Stimulated activated CD4-positive, alpha-beta T cell treated with anti-CD3 and anti-CD28 coated beads, Interleukin-1b, Interleukin-23, amount 100 ng/mL, for 4 hours (primary cell): ENCODE measurements at regions not wholly inside any gene's neighbourhood (a gene's known extent, or its start where the extent isn't known, plus 50 kb on each side); places are given as distances from the start of the nearest gene placed in this dataset.

Experiments used
- DNase-seq, 2 donors: peaks; one replicate each; pipeline ENCODE4 v3.0.0-alpha.2; 2020; ENCODE audit warnings: low read depth in 2 of 2

DNA sequence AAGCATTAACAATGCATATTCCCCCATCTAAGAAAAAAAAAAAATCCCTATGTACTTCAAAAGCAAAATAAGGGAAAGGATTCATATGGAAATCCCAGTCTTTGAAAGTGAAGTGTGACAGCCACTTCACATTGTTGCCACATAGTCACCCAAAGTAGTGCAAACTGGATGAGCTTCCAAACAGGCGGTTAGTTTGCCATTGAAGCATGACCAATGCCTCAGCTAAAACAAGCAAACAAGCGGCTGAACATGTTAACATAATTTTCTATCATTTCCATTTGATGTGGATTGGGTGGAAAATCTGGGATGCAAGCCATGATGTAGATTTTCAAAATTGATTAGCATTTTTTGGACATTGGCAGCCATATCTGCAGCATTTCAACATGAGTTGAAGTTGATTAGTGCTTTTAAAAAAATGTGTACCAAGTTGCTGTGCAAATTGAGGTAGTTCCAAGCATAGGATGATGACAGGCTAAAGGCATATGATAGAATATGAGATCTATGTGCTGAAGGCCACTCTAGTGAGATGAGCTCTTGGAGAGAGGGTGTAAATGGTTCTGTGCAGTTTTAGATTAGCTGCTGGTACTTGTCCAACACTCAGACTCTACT is 405.2 kb downstream of the NR2F2 start:
- no peak for DNase-seq

DNA sequence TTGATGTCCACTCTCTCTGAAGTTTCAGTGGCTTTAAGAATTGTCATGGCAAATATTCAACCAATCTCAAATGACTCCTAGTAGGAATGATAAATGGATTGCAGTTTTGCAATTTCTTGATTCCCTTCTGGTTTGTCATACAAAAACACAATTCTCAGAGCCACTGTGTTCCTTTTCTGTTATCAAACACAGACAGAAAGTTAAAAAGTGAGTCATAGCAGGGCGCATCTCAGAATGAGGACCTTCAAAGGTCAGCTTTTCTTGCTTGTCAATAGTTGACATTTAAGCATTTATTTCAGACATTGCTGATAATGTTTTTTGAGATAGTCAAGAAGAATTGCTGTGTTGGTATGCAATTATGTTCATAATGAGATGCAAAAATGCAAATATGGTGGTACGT is 405.9 kb downstream of the NR2F2 start:
- DNase-seq, result no peak

DNA sequence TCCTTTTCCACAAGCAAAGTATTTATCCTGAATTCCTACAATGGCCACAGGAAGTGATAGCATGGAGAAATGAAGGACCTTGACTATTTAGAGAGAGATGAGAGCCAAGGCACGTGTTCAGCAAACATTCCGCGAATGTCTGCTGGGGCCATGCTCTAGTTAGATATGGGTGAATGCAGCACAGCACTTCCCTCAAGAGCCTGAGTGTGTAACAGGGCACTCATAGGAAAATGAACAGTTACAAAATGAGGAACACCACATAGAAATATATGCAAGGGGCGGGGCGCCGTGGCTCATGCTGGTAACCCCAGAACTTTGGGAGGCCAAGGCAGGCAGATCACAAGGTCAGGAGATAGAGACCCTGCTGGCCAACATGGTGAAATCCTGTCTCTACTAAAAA is 406.9 kb downstream of the NR2F2 start:
- DNase-seq, result no peak

DNA sequence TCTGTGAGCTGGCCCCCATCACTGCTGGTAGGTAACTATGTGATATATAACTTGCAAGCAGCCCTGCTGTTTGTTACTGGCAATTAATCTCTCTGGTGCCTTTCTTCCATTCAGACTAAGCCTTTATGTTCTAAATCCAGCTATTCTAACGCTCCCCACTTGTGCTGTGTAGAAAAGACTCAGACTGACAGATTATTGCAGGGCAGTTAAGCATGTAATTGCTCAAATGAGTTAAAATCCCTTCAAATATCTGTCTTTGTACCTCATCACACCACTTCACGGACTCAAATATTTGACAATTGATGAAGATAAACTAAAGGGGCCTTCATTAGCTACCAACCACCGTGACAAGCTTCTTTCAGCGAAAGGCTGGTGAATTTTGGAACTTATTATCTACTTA is 416.2 kb downstream of the NR2F2 start:
- no peak for DNase-seq

DNA sequence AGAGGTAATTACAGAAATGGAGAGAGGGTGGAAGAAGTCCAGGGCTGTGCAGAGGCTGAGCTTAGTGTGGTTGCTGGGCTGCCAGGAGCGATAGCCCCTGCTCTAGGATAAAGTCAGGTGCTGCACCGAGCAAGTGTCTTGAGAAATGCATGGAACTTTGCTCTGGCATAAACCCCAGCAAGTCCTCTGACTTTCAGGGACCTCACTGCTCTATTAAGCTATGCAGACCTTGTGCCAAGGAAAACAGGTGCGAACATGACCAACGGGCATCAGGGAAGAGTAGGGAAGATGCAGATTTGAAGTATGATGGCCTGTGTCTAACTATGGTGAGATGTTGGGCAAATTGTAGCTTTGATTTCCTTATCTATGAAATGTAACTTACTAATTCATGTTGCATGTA is 416.8 kb downstream of the NR2F2 start:
- DNase-seq, result no peak

DNA sequence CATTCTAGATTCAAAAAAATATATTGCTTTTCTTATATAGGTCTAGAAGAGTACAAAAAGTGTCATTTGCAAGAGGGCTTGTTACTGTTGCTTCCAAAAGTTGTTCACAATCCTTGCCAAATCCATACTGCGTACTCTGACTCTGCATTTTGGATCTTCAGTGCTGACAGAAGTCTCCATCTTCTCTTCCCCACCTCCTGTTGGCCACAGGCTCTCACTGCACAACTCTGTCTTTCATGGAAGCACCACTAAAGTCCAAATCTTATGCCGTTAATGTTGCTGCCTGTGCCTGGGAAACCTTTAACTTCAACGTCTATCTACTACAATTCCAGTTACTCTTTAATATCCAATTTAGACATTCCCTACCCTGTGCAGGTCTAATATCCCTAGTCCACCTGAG is 419.9 kb downstream of the NR2F2 start:
- no peak for DNase-seq

DNA sequence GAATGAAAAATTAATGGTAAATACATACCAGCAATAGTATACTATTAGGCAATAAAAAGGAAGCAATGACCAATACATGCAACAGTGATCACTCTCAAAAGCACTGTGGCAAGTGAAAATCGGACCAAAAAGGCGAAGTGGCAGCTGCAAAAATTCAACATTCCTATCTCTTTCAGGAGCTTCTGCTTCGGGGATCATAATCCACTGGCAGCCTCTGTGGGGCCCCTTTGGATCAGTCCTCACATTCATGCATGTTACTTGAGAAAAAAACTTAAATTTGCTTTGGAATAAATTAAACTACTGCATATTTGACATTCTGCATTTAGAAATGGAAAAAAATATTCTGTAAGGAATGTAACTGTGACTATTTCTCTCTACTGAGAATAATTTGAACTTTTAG is 425.6 kb downstream of the NR2F2 start:
- no peak for DNase-seq

DNA sequence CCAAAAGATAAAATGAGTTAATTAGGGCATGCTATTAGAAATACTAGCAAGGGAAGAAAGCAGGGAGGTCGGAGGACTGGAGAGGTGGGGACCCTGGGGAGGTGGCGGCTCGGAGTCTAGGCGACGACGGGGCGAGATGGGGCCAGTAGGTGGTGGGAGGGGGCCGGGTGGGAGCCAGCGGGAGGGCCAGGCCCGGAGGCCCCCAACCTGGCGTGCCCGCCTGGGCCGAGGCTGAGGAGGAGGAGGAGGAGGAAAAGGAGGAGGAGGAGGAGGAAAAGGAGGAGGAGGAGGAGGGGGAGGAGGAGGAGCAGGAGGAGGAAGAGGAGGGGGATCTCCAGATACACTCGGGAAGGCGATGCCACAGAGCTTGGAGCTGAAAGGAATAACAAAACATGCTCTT is 426.2 kb downstream of the NR2F2 start:
- DNase-seq, result no peak

DNA sequence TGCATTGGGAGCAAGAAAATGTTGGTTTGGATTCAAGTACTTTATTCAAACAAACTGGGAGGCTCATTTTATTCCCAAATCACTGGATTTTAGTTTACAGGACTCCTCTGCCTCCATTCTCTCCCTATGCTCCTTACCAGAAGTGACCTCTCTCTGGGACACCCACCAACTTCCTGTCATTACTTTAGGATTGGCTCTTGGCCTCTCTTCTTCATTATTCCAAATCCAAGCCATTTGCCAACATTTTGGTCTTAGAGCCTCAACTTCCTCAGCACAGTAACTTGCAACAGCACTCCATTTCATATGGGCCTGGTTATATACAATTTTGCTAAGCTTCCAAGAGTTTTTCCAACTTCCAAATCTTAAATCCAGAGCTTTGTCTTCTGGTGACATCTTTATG is 432.1 kb downstream of the NR2F2 start:
- DNase-seq, result no peak

DNA sequence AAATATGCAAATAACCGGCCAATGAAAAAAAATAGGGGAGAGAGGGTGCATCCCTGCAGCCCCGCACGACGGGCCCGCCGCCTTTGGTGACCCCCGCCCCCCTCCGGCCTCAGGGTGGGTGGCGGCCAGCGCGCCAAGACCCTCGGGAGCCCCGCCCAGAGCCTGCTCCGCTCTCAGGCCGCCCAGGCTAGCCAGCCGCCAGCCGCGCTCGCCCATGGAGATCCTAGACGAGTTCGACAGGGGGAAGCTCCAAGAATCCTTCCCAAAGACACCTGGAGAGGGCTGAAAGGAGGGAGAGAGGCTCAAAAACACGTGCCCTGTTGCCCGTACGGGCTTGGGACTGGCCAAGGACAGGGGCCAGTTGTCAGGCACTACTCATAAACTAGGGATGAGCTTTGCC is 434.0 kb downstream of the NR2F2 start:
- DNase-seq, result no peak

DNA sequence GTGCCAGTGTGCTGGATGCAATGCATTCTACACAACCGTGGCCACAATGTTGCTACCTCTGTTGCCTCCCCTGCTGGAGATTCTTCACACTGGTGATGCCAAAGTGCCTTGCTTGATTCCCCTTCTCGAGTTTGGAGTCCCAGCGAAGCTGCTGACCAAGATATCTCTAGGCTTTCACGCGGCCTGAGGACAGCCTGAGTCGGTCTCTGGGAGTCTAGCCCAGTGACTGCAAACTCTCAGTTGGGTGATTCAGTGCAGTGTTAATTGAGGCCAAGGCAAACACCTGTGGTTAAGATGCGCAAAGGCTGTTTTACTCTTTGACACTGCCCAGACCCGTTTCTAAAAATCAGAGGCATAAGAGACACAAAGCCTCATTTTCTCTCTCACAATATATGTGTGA is 434.4 kb downstream of the NR2F2 start:
- DNase-seq, result no peak

DNA sequence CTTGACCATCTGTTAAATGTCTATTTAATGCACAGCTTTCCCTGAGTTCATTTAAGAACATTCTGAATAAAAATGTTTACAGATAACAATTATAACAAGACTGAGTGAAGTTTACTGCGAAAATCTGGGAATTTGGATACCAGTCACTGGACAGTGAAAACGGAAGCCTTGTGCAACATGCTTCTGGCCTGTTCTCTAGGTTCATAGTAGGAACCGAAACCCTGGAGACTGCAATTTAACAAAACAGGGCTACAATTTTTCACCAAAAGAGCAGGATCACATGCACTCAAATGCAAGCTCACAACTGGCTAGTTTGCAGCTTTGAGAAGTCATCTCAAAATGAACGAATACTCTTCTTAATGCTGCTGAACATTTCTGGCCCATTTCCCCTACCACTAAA is 435.9 kb downstream of the NR2F2 start:
- DNase-seq, result no peak

DNA sequence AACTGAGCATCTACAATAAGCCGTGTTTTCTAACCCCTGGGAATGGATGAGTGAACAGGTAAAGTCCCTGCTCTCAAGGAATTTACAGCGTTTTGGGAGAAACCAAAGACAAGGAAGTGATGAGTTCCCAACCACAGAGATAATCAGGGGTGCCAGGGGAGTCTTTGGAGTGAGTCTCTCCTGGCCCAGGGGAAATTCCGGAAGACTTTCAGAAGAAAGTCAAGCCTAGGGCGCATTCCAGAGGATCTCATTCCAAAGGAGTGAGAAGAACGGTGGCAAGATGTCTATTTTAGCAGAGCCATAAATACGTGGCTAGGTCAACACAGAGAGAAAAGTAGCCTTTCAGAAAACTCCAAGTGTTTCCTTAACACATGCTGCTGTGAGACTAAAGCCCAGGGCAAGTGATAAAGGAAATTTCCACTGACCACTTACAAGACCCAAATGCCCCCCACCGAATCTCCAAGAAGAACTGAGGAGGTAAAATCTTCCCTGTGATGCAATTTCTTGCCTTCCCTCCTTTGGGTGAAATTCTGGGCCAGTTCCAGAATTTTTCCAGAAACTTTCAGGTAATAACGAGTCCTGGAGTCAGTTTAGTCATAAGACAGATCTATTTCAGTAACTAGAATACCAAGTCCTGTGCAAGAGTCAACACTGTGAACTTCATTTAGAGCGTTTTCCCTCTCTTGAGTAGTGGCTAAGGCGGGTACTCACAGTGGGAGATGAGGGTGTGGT is 437.4 kb downstream of the NR2F2 start:
- no peak for DNase-seq

DNA sequence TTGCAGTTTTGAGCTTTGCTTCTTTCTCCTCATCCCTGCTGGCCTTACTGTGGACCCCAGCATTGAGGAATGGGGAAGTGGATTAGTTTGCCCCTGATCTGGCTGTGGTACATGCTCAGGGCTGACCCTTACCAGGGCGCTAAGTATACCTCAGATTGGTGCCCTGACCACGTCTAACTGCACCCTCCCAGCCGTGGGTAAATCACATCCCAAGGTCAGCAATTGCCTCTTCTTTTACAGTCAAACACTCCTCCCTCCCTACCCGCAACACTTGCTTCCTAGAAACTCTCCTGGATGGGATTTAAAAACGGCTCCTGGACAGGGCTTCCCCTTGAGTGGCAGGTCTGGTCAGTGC is 437.9 kb downstream of the NR2F2 start:
- DNase-seq, result no peak

DNA sequence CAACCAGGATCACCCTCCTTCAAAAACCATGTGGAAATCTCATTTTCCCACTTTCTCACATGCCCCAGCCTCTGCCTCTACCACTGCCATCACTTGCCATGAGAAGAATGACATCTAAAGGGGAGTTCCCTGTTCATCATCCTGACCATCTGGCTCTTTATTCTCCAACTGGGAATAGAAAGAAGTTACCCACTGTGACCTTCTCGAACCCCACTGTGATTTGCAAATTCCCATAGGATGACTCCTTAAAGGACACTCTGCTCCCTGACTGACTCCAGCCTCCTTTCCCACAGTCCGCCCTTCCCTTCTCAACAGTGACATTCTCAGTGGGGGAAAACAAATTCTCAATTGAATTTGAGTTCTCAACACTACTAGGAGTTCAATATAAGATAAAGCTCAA is 440.5 kb downstream of the NR2F2 start:
- DNase-seq, result no peak

DNA sequence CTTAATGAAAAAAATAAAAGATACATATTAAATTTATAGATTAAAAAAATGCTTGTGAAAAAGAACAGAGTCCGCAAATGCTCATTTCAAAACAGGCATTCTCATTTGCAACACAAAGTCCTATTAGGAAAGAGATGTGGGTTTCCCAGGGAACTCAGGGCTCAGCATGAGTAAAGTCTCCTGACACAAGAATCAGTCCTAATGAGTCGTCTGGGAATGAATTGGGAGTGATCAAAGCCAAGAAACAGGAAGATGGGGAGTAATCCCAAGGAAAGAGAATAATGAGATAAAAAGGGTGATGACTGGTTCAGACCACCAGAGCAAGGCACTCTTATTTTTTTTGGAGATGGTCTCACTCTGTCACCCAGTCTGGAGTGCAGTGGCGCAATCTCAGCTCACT is 443.7 kb downstream of the NR2F2 start:
- DNase-seq, result no peak

DNA sequence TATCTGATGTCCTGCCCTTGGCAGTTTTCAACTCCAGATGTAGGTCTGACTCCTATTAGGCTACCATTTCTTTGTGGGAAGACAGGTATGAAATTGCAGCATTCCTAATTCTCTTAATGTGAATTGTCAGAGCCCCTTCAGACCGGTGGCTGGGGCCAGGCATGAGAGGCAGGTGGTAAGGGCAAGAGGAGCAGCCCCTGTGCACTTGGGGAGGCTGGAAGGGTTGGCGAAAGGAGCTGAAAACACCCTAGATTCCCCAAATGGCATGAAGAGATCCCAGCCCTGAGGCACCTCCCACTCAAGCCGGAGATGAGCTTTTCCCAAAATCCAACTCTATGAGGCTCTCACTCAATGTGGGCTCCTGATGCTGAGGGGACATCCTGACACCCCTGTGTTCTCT is 453.2 kb downstream of the NR2F2 start:
- DNase-seq, result no peak

DNA sequence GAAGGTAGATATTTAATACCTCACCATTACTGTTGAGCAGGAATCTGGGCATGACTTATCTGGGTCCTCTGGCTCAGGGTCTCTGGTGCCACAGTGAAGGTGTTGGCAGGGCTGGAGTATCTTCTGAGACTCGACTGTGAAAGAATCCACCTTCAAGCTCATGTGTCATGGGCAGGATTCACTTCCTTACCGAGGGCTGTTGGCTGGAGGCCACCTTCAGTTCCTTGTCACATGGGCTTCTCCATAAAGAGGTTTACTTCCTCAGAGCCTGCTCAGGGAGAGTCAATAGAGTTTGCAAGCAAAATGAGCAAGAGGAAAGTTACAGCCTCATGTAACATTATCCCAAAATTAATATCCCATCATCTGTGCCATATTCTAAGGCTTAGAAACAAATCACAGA is 459.5 kb downstream of the NR2F2 start:
- no peak for DNase-seq

DNA sequence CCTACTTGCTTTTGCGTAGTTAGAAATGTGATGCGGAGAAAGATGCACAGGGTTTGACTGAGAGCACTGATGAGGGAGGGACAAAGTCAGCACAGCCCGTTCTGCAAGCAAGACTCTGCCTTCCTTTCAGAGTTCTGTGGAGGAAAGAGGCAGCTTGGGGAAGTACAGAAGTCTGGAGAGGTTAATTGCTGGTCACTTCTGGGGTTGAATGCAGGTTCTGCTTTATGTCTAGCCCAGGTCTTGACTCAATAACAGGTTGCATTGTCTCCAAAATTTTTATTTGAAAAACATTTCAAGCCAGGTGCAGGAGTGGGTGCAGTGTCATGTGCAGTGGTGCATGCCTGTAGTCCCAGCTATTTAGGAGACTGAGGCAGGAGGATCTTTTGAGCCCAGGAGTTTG is 461.7 kb downstream of the NR2F2 start:
- no peak for DNase-seq

DNA sequence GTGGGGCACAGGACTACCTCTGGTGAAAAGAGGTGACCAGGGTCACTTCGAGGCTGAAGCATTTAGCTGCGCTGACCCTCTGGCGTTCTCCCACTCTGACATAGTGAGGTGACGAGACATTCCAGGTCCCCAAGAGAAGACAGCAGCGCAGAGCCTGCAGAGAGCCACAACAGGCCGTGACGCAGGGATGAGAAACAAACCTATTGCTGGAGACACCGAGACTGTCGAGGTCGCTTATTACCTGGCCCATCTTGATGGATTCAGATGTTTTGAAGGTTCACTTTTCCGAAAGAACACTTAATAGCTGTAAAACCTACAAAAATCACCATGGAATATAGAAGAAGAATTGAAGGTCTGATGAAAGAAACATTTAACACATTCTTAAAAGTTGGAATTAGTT is 466.3 kb downstream of the NR2F2 start:
- DNase-seq, result no peak

DNA sequence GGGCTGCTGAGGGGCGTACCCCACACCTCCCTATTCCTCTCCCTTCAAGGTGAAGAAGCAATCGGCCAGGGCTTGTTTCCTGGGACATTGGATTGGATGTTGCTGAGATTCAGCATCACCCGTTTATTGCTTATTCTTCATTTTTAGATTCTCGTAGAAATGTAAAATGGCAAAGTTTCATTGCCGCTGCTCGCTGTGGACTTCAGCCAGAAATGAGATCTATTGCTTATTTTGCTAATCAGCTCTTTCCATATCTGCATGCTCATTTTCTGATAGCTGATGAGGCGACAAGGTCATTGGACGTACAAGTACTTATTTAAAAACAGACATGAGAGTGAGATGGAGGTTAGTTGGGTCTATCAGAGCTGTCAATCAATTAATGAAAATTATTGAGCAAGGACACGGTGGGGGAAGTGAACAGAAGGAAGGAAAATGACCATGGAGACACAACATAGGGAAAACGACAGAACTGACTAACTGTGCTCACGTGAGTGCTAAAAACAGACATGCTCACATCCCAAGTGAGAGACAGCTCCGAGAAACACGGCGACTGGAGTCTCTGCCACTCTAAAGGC is 471.2 kb downstream of the NR2F2 start:
- no peak for DNase-seq

DNA sequence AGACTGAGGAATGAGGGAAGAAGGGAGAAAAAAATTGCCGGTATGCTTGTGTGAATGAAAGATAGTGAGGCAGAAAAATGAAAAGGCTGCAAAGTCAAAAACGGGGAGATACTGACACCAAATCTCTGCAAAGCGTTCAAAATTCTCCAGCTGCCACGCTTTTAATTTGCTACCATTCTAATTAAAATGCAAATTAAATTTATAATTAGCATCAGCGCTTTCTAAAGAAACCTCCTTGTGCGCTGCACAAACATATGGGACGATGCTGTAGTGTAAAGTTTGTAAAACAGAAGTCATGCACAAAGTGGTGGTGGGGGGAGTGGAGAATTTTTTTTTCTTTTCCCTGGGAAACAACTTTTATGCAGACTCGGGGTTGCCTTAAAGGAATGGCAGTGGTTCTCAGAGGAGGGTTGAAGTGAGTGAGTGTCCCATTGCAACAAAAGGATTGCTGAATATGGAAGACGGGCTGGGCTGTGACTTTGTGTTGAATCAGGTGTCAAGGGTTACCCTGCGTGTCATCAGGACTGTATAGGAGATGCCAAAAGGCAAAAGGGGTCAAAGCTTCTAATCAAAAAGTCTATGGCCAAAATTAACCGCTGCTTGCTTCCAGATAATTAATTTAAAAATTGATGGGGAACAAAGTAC is 472.2 kb downstream of the NR2F2 start:
- DNase-seq, result no peak

DNA sequence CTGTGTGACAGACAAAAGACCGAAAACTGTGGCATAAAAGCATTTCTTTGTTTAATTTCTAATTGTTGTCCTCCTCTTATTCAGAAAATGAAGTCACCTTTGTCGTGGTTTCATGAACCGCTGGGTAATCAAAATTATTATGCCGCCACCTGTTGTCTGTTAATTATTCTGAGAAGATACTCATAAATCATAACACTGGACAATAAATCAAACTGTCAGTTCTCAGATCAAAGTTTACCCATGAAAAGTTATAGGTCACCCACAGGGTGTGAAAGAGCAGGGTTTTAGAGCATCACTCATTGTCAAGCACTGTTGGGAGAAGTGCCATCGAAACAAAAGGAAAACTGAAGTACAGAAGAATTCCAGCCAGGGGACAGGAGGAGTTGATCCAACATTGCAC is 474.3 kb downstream of the NR2F2 start:
- no peak for DNase-seq
